ENCODE measurements at regions not wholly inside any gene's neighbourhood (a gene's known extent, or its start where the extent isn't known, plus 50 kb on each side); places are given as distances from the start of the nearest gene placed in this dataset.

DNA sequence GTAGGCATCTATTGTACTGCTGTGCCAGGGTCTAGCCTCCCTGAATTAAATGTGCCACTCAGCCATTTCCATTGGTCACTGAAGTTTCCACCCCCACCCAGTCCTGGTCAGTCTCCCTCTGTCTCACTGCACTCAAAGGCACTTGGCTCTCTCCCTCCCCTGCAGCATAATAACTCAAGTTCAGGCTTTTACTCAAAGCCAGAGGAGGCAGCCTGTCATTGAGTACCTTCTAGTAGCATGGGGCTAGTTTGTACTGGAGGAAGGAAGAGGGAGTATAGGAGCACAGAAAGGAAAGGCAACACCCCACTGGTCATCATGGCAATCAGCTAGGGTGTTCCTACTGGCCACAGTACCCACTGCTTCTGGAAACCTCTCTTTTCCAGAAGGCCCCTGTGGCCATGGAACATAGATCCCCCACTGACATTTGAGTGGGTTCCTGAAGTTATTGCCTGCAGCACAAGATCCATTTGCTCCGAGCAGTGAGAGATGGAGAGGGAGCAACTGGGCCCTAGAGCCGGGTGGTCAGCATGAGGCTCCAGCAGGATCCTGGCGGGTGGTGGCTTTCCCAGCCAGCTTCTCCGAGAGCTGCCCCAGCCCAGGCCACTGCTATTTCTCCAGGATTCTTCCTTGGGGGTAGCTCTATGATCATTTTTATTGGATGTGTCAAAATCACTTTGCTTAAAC, 89.9 kb upstream of the CPEB4 start (continued):
- TF ChIP-seq JUN (IDR thresholded peaks at IDR 0.05; ENCODE audit: low read depth, low read length), result no peak
